HUES64 (cell line): ENCODE measurements at regions not wholly inside any gene's neighbourhood (a gene's known extent, or its start where the extent isn't known, plus 50 kb on each side); places are given as distances from the start of the nearest gene placed in this dataset.

Experiments used
- H3K27ac ChIP-seq: 2 replicates; pipeline ENCODE4 v1.7.0; 2013; ENCODE audit warnings: low read depth, low read length, inconsistent platforms
- H3K27me3 ChIP-seq: 2 replicates; pipeline ENCODE4 v1.6.1; 2013; ENCODE audit warnings: mild to moderate bottlenecking, low read length; ENCODE audit not compliant: insufficient read depth
- H3K36me3 ChIP-seq: 2 replicates; pipeline ENCODE4 v1.6.1; 2013; ENCODE audit warnings: mild to moderate bottlenecking, low read length; ENCODE audit not compliant: insufficient read depth
- H3K4me1 ChIP-seq: 2 replicates; pipeline ENCODE4 v1.6.1; 2013; ENCODE audit warnings: mild to moderate bottlenecking, low read length, moderate library complexity; ENCODE audit not compliant: insufficient read depth
- H3K4me3 ChIP-seq: 2 replicates; pipeline ENCODE4 v1.5.1; 2013; ENCODE audit warnings: mild to moderate bottlenecking, low read length, moderate library complexity
- H3K9ac ChIP-seq: 2 replicates; pipeline ENCODE4 v1.6.1; 2013; ENCODE audit warnings: mild to moderate bottlenecking, low read depth, low read length
- H3K9me3 ChIP-seq: 2 replicates; pipeline ENCODE4 v1.6.1; 2013; ENCODE audit warnings: low read depth, low read length; ENCODE audit not compliant: insufficient read depth
- WGBS: fragments of 150-250, 120-280 bp; methylation state at CpG from one replicate; pipeline ENCODE4 v1.1.7; 2013; ENCODE audit warnings: missing lambda C conversion rate; 5-methylcytosine and 5-hydroxymethylcytosine counted together

DNA sequence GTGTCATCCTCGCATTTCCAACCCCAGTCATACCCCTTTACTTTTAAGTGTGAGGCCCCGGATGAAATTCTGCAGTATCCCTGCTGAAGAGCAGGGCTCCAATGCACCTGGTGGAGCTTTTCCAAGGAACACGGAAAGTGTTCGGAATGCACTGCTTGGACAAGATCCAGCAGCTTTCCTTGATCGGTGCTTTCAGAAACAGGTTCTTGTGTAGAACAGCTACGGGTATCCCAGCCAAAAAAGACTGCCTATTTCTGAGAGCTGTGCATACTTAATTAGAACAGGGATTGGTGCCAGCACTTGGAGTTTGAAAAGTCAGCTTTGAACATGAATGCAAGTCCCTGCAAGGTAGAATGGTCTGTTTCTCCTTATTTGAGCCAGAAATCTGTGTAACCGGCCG is 87.2 kb upstream of the C1QTNF9B start:
- Histone ChIP-seq H3K27ac (no peak overlapping the region), H3K4me1 (0 out of 2 replicates have a peak, but pooled peaks cover 3% of the 10 kb centered on the region), H3K9me3 (no peaks in the 10 kb centered on the region), H3K27me3 (0 out of 2 replicates have a peak, but pooled peaks cover 3% of the 10 kb centered on the region), H3K36me3 (no peaks in the 10 kb centered on the region), H3K9ac (no peak overlapping the region), H3K4me3 (no peak overlapping the region)
- WGBS, result 94% methylated on average over 8 of the region's 8 CpGs

DNA sequence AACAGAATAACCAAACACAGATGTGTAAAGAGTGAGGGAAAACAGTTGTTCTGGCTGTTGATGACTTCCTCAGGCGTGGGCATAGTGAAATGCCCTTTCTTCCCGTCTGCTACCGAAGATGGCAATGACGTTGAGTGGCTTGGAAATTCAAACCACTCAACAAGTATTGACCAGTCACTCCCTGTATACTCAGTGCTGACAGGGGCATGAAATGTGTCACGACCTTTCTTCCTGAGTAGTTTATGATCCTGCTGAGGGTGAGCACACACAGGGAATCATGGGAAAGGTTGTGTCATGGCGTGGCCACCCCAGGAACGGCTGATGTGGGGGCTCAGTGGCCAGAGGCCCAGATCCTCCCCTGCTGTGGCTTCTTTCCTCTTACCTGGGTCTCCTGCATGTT is 87.8 kb upstream of the C1QTNF9B start:
- H3K4me3 ChIP-seq, result no peak overlapping the region
- H3K9me3 ChIP-seq, result no peaks in the 10 kb centered on the region
- H3K27me3 ChIP-seq, result 0 out of 2 replicates have a peak, but pooled peaks cover 3% of the 10 kb centered on the region
- WGBS, result 93% methylated on average over 7 of the region's 7 CpGs
- H3K9ac ChIP-seq, result no peak overlapping the region
- H3K4me1 ChIP-seq, result 0 out of 2 replicates have a peak, but pooled peaks cover 3% of the 10 kb centered on the region
- no peaks in the 10 kb centered on the region for H3K36me3 ChIP-seq
- no peak overlapping the region for H3K27ac ChIP-seq

DNA sequence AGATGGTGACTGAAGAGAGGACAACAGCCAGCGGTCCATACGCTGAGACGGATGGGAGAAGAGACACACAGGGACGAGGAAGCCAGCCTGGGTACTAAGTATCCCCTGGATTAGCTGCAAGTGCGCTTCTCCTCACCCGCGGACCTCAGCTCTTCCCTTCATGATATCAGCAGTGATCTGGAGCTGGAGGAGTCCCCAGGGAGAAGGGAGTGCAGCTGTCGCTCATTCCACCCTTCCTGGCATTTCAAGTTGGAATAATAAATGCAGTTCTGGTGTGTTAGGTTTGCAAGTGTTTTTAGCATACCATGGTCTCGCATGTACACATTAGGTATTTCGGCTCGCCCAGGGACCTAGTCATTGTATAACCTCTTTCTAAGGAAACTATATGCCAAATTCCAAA is 88.5 kb upstream of the C1QTNF9B start:
- Histone ChIP-seq H3K9ac (no peak overlapping the region), H3K9me3 (no peaks in the 10 kb centered on the region), H3K27me3 (no peaks in the 10 kb centered on the region), H3K4me3 (no peak overlapping the region), H3K36me3 (no peaks in the 10 kb centered on the region), H3K27ac (no peak overlapping the region), H3K4me1 (no peaks in the 10 kb centered on the region)
- WGBS, result 97% methylated on average over 11 of the region's 11 CpGs

DNA sequence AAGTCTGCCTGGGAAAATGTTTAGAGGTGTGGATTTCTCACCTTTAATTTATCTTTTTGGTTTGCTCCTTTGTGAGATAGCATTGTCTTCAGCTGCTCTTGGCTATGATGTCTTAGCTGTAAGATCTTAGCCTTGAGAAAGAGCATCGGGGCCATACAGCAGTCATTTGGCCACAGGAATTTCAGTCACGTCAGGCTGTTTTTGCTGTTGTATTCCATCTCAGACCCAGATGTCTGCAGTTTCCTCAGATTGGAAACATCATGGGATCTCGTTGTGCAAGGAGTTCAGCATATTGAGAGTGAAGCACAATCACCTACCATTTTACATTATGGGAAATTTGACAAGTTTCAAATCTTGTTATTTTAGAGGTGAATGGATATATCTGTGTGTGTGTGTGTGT is 89.3 kb upstream of the C1QTNF9B start:
- no peak overlapping the region for H3K4me3 ChIP-seq
- no peaks in the 10 kb centered on the region for H3K9me3 ChIP-seq
- H3K9ac ChIP-seq, result no peak overlapping the region
- no peaks in the 10 kb centered on the region for H3K4me1 ChIP-seq
- H3K27ac ChIP-seq, result no peak overlapping the region
- H3K36me3 ChIP-seq, result no peaks in the 10 kb centered on the region
- WGBS, result 92% methylated on average over 3 of the region's 3 CpGs
- H3K27me3 ChIP-seq, result no peaks in the 10 kb centered on the region

DNA sequence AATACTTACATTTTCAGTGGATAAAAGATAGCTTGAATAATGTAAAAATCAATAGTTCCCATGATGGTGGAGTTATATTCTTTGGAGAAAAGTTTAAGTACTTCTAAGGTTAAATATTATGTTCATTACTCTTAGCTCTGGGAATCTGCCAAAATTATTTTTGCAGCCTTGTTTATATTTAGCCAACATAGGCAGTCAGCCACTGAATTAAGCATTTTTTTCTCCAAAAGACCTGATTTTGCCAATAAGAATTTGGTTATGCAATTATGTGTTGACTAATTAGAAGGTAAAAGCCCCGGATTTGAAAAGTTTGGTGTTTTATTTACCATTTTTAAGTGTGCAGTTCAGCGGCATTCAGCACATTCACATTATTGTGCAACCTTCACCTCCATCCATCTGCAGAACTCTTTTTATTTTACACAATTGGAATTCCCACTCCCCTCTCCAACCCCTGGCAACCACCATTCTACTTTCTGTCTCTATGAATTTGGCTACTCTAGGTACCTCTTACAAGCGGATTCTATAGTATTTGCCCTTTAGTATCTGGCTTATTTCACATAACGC is 90.1 kb upstream of the C1QTNF9B start:
- 97% methylated on average over 4 of the region's 4 CpGs for WGBS
- Histone ChIP-seq H3K27me3 (no peaks in the 10 kb centered on the region), H3K4me3 (no peak overlapping the region)

DNA sequence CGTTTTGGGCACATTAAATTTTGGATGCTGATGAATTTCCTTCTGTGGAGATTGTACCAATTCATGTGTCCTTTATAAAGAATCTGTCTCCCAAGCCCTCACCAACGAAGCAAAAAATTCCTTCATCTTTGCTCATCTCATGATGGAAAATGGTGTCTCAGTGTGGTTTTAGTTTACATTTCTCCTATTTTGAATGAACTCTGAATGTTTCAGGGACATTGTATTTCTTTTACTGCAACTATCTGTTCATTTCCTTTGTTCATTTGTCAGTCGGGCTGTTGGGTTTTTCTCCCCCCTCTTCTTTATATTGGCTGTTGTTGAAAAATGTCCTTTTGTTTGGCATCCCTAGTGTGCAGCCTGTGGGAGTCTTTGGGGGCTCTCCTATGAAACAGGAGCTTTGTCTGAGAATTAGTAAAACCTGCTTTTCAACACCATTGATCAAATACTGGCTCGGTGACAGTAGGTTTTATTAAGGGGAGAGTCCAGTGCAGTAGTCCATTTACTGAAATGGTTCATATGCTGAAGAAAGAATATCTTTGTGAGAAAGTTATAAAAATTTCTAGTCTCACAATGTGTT is 91.3 kb upstream of the C1QTNF9B start:
- Histone ChIP-seq H3K9ac (no peak overlapping the region), H3K27me3 (no peaks in the 10 kb centered on the region), H3K4me1 (no peaks in the 10 kb centered on the region), H3K4me3 (no peak overlapping the region), H3K27ac (no peak overlapping the region), H3K9me3 (no peaks in the 10 kb centered on the region), H3K36me3 (no peaks in the 10 kb centered on the region)
- WGBS, result 87% methylated on average over 2 of the region's 4 CpGs

More for the DNA sequence above, 90.1 kb upstream of the C1QTNF9B start:
- no peaks in the 10 kb centered on the region for H3K36me3 ChIP-seq
- H3K9ac ChIP-seq, result no peak overlapping the region
- no peaks in the 10 kb centered on the region for H3K9me3 ChIP-seq
- no peaks in the 10 kb centered on the region for H3K4me1 ChIP-seq
- no peak overlapping the region for H3K27ac ChIP-seq

DNA sequence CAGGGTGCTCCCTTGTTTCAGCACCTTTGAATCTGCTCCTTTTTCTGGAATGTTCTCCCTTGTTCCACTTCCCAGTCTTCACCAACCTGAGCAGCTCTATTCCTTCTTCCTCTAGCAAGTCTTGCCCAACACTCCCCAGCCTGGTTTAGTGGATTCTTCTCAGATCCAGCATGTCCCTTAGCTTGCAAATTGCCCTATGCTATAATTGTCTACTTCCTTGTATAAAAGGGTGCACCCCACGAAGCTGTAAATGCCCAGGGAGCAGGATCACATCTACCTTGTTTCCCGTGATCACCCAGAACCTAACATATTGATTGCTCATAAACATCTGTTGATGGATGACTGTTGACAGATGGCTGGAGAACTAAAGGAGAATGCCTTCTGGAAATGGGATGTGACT is 93.2 kb upstream of the C1QTNF9B start:
- no peak overlapping the region for H3K27ac ChIP-seq
- 94% methylated on average over 1 of the region's 2 CpGs for WGBS
- no peak overlapping the region for H3K9ac ChIP-seq
- no peaks in the 10 kb centered on the region for H3K27me3 ChIP-seq
- no peak overlapping the region for H3K4me3 ChIP-seq
- H3K4me1 ChIP-seq, result 0 out of 2 replicates have a peak, but pooled peaks cover 1% of the 10 kb centered on the region
- no peaks in the 10 kb centered on the region for H3K9me3 ChIP-seq
- H3K36me3 ChIP-seq, result no peaks in the 10 kb centered on the region

DNA sequence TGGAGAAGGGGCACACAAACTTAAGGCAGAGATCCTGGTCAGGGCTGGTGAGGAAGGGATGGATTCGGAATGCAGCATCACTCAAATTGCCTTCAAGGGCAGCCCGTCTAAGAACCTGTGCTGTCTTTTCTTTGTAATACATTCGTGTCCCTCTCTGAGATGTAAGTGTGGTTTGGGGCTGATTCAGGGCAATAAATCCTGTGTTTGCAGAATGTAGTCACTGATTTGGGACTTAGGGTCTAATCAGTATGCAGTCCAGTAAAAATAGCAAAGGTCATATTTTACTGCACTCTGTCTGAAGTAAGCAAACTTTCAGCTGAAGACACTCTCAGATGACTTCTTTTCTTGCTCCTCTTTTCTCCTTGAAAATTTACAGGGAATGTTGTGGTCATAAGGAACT is 93.8 kb upstream of the C1QTNF9B start:
- Histone ChIP-seq H3K4me1 (peaks cover 5% of the 10 kb centered on the region; the same call in 1 of the 2 replicates), H3K27me3 (no peaks in the 10 kb centered on the region), H3K36me3 (no peaks in the 10 kb centered on the region), H3K4me3 (no peak overlapping the region), H3K9ac (no peak overlapping the region), H3K27ac (no peak overlapping the region), H3K9me3 (peaks cover 1% of the 10 kb centered on the region; the same call in 1 of the 2 replicates)
- WGBS, result 90% methylated on average over 3 of the region's 3 CpGs

DNA sequence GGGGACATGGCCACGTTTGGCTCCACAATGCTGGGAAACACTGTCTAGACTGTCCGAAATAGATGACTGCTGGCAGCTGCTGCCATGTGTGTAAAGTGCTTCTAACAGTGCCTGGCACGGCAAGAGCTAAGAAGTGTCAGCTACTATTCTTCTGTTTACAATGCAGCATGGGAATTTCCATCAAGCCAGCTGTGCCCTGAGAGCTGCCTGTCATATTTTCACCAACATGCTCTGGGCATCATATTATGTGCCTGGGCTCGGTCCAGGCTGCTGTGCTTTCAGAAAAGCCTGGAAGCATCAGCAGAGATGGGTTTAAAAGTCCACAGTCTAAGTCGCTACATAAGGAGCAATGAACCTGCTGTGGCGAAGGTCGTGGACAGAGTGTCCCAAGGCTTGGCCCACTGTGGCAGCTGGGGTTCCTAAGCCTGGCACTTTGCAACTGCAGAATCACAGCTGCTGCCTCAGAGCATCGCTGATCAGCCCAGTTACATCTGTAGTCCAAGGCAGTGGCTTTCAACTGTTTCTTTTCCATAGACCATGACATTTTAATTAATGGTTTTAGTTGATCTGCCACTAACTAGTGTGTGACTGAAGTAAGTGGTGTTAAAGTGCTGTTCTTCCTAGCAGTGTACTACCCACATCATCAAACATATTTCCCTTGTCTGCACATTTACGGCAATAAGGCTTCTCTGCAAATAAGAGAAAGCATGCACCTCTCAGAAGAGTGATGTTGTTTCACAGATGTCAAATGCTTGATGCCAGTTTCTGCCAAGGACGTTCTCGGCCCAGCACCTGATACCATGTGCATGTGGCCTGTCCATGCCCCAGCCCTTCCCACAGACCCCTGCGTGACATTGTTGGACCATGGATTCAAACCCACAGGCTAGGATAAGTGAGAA is 95.7 kb upstream of the C1QTNF9B start:
- 91% methylated on average over 12 of the region's 12 CpGs for WGBS

DNA sequence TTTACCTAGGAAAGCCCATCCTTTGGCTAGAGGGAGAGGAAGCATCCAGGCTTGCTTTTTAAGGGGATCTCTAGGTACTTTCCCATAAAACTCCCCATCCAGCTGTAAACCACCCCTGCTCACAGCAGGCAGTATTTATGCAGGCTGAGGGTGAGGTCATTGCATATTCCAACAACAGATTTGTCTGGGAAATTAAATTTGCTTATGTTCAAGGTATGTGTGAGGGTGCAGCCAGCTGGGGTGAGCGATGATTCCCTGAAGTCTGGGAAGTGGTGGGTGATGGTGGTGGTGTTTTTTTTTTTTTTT is 96.3 kb upstream of the C1QTNF9B start:
- Histone ChIP-seq H3K4me1 (peaks cover 5% of the 10 kb centered on the region; the same call in 1 of the 2 replicates), H3K36me3 (no peaks in the 10 kb centered on the region), H3K9ac (no peak overlapping the region), H3K27me3 (no peaks in the 10 kb centered on the region), H3K4me3 (no peak overlapping the region), H3K9me3 (peaks cover 12% of the 10 kb centered on the region; the same call in 1 of the 2 replicates), H3K27ac (no peak overlapping the region)
- 100% methylated on average over 1 of the region's 1 CpG for WGBS

More for the DNA sequence above, 95.7 kb upstream of the C1QTNF9B start:
- Histone ChIP-seq H3K9me3 (peaks cover 12% of the 10 kb centered on the region; the same call in 1 of the 2 replicates), H3K9ac (no peak overlapping the region), H3K27ac (no peak overlapping the region), H3K4me1 (peaks cover 5% of the 10 kb centered on the region; the same call in 1 of the 2 replicates), H3K4me3 (no peak overlapping the region), H3K27me3 (no peaks in the 10 kb centered on the region), H3K36me3 (no peaks in the 10 kb centered on the region)
